Lung (tissue), 11 donors: ENCODE measurements at regions not wholly inside any gene's neighbourhood (a gene's known extent, or its start where the extent isn't known, plus 50 kb on each side); places are given as distances from the start of the nearest gene placed in this dataset.

Experiments
- ATAC-seq: fragments of 200-7000 bp; cut with Tn5 transposase; one replicate; pipeline ENCODE4 v1.9.1; 2020; ENCODE audit warnings: moderate number of reproducible peaks; ENCODE audit not compliant: insufficient read depth, low FRiP score
- DNase-seq, 3 donors: peaks; one replicate each; pipeline ENCODE4 v3.0.0-alpha.2; 2013 to 2017
- H3K27ac ChIP-seq, 2 donors: one replicate each; pipeline ENCODE4 v1.5.1; 2013; ENCODE audit warnings: mild to moderate bottlenecking in 2 of 2, moderate library complexity in 2 of 2, control low read depth in 1 of 2, inconsistent platforms in 1 of 2, low read depth in 1 of 2, low read length in 1 of 2
- H3K27me3 ChIP-seq, 3 donors: one replicate each; pipeline ENCODE4 v1.5.1; 2013; ENCODE audit warnings: low read length in 2 of 3; ENCODE audit not compliant: control insufficient read depth in 3 of 3, insufficient read depth in 3 of 3
- H3K36me3 ChIP-seq, 4 donors: one replicate each; pipeline ENCODE4 v1.5.1; 2013; ENCODE audit warnings: low read length in 4 of 4, mild to moderate bottlenecking in 1 of 4, moderate library complexity in 1 of 4; ENCODE audit not compliant: control insufficient read depth in 4 of 4, insufficient read depth in 4 of 4
- H3K4me1 ChIP-seq, 5 donors: one replicate each; pipeline ENCODE4 v1.5.1; 2013; ENCODE audit warnings: low read length in 5 of 5, mild to moderate bottlenecking in 2 of 5, moderate library complexity in 1 of 5; ENCODE audit not compliant: control insufficient read depth in 5 of 5, insufficient read depth in 5 of 5
- H3K4me3 ChIP-seq: one replicate; pipeline ENCODE4 v1.5.1; 2013; ENCODE audit warnings: mild to moderate bottlenecking, control low read depth, moderate library complexity
- H3K9ac ChIP-seq, 2 donors: one replicate each; pipeline ENCODE4 v1.5.1; 2013; ENCODE audit warnings: low read length in 2 of 2, control low read depth in 1 of 2; ENCODE audit not compliant: insufficient read depth in 1 of 2
- H3K9me3 ChIP-seq, 4 donors: one replicate each; pipeline ENCODE4 v1.5.1; 2013; ENCODE audit warnings: low read length in 3 of 4, mild to moderate bottlenecking in 1 of 4, moderate library complexity in 1 of 4; ENCODE audit not compliant: control insufficient read depth in 4 of 4, insufficient read depth in 3 of 4
- WGBS, 2 donors: extraction: QIAGEN DNeasy Blood & Tissue Kit; methylation state at CpG; one replicate each; pipeline ENCODE4 v1.1.7; 2013; 5-methylcytosine and 5-hydroxymethylcytosine counted together
- TF ChIP-seq, protein P1 (sequence below): IDR thresholded peaks from 2 replicates; pipeline ENCODE4 v1.5.1; 2012; ENCODE audit warnings: mild to moderate bottlenecking; ENCODE audit errors: control extremely low read depth, extremely low read depth
- donor health status: control.
- donor health status: control.
- donor health status: Bipolar disorder and iron deficiency.
- donor health status: healthy.
- donor health status: DM: yes; HTN: yes; CAD: no.

- no peaks in the 10 kb centered on the region for H3K9me3 ChIP-seq
- 84 to 94% methylated on average over 8 of the region's 8 CpGs for WGBS, 2 donors
- no peak overlapping the region for H3K9ac ChIP-seq
- H3K27ac ChIP-seq: no peak overlapping the region
- H3K36me3 ChIP-seq: no peaks in the 10 kb centered on the region
- ATAC-seq (no peak), DNase-seq (no peak)
- TF ChIP-seq, protein P1, sequence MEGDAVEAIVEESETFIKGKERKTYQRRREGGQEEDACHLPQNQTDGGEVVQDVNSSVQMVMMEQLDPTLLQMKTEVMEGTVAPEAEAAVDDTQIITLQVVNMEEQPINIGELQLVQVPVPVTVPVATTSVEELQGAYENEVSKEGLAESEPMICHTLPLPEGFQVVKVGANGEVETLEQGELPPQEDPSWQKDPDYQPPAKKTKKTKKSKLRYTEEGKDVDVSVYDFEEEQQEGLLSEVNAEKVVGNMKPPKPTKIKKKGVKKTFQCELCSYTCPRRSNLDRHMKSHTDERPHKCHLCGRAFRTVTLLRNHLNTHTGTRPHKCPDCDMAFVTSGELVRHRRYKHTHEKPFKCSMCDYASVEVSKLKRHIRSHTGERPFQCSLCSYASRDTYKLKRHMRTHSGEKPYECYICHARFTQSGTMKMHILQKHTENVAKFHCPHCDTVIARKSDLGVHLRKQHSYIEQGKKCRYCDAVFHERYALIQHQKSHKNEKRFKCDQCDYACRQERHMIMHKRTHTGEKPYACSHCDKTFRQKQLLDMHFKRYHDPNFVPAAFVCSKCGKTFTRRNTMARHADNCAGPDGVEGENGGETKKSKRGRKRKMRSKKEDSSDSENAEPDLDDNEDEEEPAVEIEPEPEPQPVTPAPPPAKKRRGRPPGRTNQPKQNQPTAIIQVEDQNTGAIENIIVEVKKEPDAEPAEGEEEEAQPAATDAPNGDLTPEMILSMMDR: no peak
- H3K4me3 ChIP-seq: no peak overlapping the region
- no peaks in the 10 kb centered on the region for H3K27me3 ChIP-seq
- peaks cover 0 to 3% (median 0%) of the 10 kb centered on the region in 5 donors for H3K4me1 ChIP-seq
These were observed 82.8 kb upstream of the EEPD1 start for GRCh38 chr7:36070230-36070629.

GRCh38 chr7:36071605-36072004 lies 81.4 kb upstream of the EEPD1 start:
- WGBS, 2 donors: 94 to 100% methylated on average over 1 of the region's 1 CpG

GRCh38 chr7:36072620-36073019 lies 80.4 kb upstream of the EEPD1 start:
- no peaks in the 10 kb centered on the region for H3K27me3 ChIP-seq
- TF ChIP-seq, protein P1: no peak
- no peaks in the 10 kb centered on the region for H3K36me3 ChIP-seq
- peaks cover 0 to 1% (median 0%) of the 10 kb centered on the region in 4 donors for H3K9me3 ChIP-seq
- H3K4me3 ChIP-seq: no peak overlapping the region
- H3K4me1 ChIP-seq: peaks cover 0 to 3% (median 0%) of the 10 kb centered on the region in 5 donors
- 87 to 95% methylated on average over 4 of the region's 4 CpGs for WGBS, 2 donors
- ATAC-seq (no peak), DNase-seq (no peak)
- H3K27ac ChIP-seq: no peak overlapping the region
- no peak overlapping the region for H3K9ac ChIP-seq

More at GRCh38 chr7:36071605-36072004, 81.4 kb upstream of the EEPD1 start:
- peaks cover 0 to 1% (median 0%) of the 10 kb centered on the region in 4 donors for H3K9me3 ChIP-seq
- ATAC-seq: no peak
- no peak overlapping the region for H3K9ac ChIP-seq
- H3K27me3 ChIP-seq: no peaks in the 10 kb centered on the region
- DNase-seq: no peak
- no peaks in the 10 kb centered on the region for H3K36me3 ChIP-seq
- TF ChIP-seq, protein P1: no peak
- H3K4me3 ChIP-seq: no peak overlapping the region
- H3K27ac ChIP-seq: no peak overlapping the region
- H3K4me1 ChIP-seq: peaks cover 0 to 3% (median 0%) of the 10 kb centered on the region in 5 donors

GRCh38 chr7:36075561-36075960 lies 77.5 kb upstream of the EEPD1 start:
- H3K4me1 ChIP-seq: peaks cover 0 to 1% (median 0%) of the 10 kb centered on the region in 5 donors
- H3K4me3 ChIP-seq: no peak overlapping the region
- H3K9me3 ChIP-seq: peaks cover 0 to 1% (median 0%) of the 10 kb centered on the region in 4 donors
- no peak overlapping the region for H3K9ac ChIP-seq
- DNase-seq: no peak
- no peaks in the 10 kb centered on the region for H3K36me3 ChIP-seq
- H3K27me3 ChIP-seq: no peaks in the 10 kb centered on the region
- ATAC-seq: no peak
- H3K27ac ChIP-seq: no peak overlapping the region
- TF ChIP-seq, protein P1: no peak
